NCI-H446 (cell line): ENCODE measurements at regions not wholly inside any gene's neighbourhood (a gene's known extent, or its start where the extent isn't known, plus 50 kb on each side); places are given as distances from the start of the nearest gene placed in this dataset.

Source experiments
- DNase-seq, 2 experiments: peaks; one replicate each; lab custom pipeline; 2025; lab: John Stamatoyannopoulos, UW

DNA sequence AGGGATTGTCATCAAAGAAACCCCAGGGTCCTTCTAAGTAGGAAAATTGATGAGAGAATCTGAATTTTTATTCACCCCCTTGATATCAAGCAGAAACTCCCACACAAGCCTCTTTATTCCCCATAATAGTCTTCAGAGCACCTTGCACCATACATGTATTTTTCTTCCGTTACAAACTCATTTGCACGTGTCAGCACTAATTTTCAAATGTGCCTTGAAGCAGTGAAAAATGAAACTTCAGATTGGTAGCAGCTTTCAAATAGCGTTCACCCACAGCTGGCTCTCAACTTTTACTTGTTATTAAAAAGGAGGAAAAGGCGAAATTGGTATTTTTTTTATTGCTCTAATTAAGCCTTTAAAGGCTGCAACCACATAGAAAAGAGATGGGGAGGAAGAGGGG is 343.0 kb upstream of the TENM4 start:
- no peak for DNase-seq

DNA sequence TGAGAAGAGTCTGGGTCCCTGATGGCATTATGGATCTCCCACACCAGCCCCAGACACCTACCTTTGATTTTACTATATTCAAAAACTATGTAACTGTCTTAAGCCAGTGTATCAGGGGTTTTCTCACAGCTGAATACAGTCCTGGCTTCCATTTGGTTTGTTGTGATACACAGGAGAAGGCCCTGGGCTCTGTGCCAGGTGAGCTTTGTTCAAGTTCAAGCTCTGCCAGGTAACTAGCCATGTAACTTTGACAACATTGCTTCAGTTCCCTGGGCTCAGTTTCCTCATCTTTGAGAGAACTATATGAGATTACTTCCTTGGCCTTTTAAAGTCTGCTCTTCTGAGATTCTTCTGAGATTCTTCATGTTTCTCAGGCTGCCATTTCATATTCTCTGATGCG is 327.5 kb upstream of the TENM4 start:
- DNase-seq = no peak

DNA sequence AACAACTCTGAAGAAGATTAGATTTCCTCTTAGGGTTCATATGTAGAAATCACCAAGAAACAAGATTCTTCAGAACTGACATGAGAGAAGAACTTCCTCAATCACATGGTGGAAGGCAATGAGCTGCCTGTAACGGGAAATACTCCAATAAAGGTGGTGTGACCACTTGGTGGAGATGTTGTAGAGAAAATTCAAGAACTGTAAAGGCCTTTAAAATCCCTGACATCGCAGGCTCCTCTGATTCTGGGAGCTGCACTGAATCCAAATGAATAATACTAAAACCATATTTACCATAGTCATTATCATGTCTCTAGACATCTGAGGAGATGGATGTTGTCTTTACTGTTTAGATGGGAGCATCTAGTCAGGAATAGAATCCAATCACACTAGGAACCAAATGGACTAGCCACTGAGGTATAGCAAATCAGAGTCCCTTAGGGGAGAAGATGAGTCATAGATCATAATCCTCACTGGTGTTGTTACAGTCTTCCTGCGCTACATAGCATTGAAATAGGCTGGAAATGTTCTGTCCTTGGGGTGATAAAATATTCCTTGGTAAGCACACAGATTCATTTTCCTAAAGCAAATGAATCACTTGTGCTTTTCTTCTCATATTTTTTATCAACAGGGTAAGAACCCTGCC is 321.6 kb upstream of the TENM4 start:
- DNase-seq = no peak

DNA sequence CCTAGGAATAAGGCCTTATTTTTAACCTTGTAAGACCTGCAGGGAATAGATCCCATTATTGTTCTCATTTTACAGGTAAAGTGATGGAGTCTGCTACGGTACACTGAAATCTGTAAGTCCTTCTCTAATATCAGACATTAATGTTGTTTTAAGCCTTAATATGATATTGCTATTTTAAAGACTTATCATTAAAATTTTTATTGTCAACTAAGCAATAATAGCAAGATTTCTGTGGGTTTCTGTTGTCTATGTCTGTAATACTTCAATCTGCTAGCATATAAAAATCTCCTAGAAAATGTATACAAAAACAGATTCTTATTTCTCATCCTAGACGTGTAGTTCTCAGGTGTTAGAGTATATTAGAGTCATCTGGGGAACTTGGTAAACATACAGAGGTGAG is 317.5 kb upstream of the TENM4 start:
- no peak for DNase-seq

DNA sequence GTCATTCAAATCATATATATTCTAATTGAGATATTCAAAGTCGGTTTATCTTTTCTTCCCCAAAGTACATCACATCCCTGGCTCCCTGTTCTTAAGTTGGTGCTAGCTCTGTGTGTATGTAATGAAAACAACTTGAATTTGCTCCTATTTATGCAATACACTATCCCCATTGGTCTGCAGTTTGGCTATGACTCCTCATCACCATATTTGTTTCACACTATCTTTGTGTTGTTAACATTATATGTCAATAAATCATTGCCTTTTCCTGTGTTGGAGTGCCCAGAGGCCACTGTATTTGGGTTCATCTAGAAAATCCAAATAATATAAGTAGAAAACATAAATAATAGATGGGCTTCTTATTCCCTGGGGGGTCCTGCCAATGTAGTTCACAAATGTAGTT is 306.6 kb upstream of the TENM4 start:
- DNase-seq = no peak

DNA sequence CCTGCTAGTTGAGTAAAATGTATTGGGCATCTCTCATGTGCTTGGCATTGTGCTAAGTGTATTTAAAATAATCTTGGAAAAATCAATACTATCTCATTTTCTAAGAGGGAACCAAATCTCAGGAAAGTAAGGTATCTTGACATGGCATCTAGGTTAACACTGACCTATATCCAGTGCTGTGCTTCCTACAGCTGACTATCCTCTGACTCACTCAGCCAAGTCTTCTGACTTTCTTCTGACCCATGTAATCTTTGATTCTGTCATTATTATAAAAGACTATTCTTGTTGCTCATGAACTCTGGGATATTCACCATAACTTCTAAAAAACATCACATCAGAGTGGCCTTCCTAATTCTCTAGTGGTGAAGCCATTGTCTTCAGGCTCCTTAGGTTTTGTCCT is 304.1 kb upstream of the TENM4 start:
- DNase-seq = no peak

- DNase-seq = no peak
Observed at GRCh38 chr11:79742176-79742575, 301.3 kb upstream of the TENM4 start.

DNA sequence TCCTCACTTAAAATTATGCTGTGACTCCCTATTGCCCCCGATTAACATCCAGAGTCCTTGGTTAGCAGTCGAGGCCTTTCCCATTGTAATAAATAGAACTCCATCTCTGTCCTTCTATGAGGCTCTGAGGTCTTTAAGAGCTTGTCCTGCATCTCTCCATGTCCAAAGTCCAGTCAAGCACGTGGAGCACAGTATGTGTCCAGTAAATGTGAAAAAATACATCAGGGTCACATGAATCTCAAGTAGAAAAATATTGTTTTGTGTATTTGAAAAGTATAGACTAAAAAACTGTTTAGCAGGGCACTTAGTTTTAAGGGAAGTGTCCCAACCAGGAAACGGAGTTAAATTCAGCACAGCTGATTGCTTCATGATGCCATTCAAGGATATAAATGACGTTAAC is 298.8 kb upstream of the TENM4 start:
- no peak for DNase-seq

DNA sequence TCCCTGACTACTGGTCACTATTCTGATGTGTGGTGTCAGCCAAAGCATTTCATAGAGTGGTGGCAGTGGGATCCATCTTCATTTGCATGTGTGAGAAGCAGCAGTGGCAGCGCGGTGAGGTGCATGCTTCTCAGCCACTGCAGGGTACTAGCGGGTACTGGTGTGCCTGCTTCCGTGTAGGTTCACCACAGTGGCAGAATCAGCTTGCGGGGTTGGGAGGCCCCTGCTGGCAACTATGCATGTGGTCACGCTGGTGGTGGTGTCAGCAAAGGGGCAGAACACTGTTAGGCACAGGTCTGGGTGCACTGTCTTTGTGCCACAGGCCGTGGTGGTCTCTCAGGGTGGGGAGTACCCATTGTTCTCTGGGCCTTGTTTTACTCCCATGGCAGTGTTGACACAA is 286.4 kb upstream of the TENM4 start:
- no peak for DNase-seq

GRCh38 chr11:79720115-79720514 is 279.3 kb upstream of the TENM4 start:
- no peak for DNase-seq

GRCh38 chr11:79708319-79708932 is 267.6 kb upstream of the TENM4 start:
- peak; percentile 4 to 47 for DNase-seq

DNA sequence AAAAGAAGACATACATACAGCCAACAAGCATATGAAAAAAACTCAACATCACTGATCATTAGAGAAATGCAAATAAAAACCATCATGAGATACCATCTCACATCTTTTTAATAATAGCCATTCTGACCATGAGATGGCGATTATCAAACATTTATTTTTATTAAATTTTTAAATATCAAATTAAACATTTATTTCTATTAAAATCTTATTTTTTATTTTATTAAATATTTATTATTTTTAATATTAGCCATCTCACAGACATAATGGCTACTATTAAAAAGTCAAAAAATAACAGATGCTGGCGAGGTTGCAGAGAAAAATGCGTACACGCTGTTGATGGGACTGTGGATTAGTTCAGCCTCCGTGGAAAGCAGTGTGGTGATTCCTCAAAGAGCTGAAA is 264.8 kb upstream of the TENM4 start:
- DNase-seq = no peak

GRCh38 chr11:79702303-79702702 is 261.5 kb upstream of the TENM4 start:
- DNase-seq = no peak

GRCh38 chr11:79699246-79699645 is 258.4 kb upstream of the TENM4 start:
- no peak for DNase-seq

DNA sequence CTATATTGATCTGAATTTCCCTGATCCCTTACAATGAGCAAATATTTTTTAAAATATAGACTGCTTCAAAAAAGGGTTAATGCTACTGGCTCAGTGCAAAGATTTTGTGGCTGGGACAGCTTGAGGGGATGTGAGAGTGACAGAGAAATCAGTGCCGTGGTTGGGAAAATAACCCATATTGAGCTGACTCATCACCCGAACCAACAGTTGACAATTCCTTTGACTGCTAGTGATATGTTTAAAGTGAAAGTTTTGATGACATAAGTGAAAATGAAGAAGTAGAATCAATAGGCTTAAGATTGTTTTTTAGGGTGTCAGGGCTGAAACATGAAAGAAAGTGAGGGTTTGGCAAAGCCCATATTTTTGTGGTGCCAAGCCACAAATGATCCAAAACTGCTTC is 257.1 kb upstream of the TENM4 start:
- DNase-seq = no peak

GRCh38 chr11:79694368-79694767 is 253.5 kb upstream of the TENM4 start:
- no peak for DNase-seq

- no peak for DNase-seq
Observed at GRCh38 chr11:79691445-79691844, 250.6 kb upstream of the TENM4 start.

- no peak for DNase-seq
Observed at GRCh38 chr11:79686703-79687419, 246.0 kb upstream of the TENM4 start.

- DNase-seq = no peak
Observed at GRCh38 chr11:79683930-79684329, 243.1 kb upstream of the TENM4 start.

GRCh38 chr11:79678780-79679452 is 238.1 kb upstream of the TENM4 start:
- no peak for DNase-seq

- no peak for DNase-seq
Observed at GRCh38 chr11:79676396-79676795, 235.6 kb upstream of the TENM4 start.

- DNase-seq = no peak
Observed at GRCh38 chr11:79675081-79675480, 234.3 kb upstream of the TENM4 start.

DNA sequence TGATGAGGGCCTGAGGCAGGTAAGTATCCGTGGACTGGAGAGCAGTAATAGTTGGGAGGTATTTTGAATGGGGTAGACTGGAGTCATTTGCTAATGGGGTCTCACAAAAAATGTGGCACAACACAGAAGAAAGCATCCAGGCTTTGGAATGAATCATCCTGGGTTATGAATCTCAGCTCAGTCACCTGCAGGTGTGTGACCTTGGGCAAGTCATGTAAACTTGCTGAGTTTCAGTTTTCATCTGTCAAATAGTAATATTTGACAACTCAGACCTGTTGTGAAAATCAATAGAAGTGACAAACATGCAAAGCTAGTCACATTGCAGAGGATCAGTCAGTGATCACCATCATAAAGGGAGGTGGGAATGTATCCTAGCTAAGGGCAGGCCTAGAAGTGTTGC is 232.0 kb upstream of the TENM4 start:
- no peak for DNase-seq
